SH-SY5Y (cell line): ENCODE measurements at regions not wholly inside any gene's neighbourhood (a gene's known extent, or its start where the extent isn't known, plus 50 kb on each side); places are given as distances from the start of the nearest gene placed in this dataset.

ENCODE experiments used
- GATA2 ChIP-seq: IDR thresholded peaks from 2 replicates; pipeline ENCODE4 v1.6.1; 2011; ENCODE audit warnings: mild to moderate bottlenecking, low read depth, low read length
- GATA3 ChIP-seq: IDR thresholded peaks from 2 replicates; pipeline ENCODE4 v1.6.1; 2011; ENCODE audit warnings: low read depth, mild to moderate bottlenecking, low read length, moderate library complexity

DNA sequence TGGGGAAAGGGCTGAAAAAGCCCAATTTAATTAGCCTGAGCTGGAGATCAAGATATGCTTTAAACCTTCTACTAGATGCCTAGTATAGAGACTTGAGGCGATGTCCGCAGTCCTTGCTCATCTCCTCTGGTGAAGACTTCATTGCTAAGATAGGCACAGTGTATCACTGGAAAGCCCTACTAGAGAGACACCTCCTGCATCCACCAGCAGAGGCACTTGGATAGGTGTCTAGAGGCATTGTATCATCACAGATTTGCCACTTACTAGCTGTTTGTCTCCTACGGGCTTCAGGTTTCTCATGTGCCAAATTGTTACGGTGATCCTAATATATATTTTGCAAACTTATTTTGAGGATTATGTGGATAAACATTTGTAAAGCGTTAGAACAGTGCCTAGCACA, 1048.5 kb downstream of the GALC start:
- TF ChIP-seq GATA3 = no peak
- TF ChIP-seq GATA2 = no peak
